Lower lobe of right lung (tissue), 2 donors: ENCODE measurements at regions not wholly inside any gene's neighbourhood (a gene's known extent, or its start where the extent isn't known, plus 50 kb on each side); places are given as distances from the start of the nearest gene placed in this dataset.
"Not testable (repeated sequence)": the region's sequence is repeated elsewhere in the genome, so short reads cannot be mapped to it uniquely, and the experiment has no call there.

ENCODE experiments used
- ATAC-seq, 2 donors: fragments of 200-7000 bp; cut with Tn5 transposase; one replicate each; pipeline ENCODE4 v1.9.1; 2020 to 2022; ENCODE audit warnings: mild to moderate bottlenecking in 2 of 2, moderate library complexity in 2 of 2
- DNase-seq: peaks from one replicate; pipeline ENCODE4 v3.0.0-alpha.2; 2020
- H3K27ac ChIP-seq: fragments of 200-600 bp; one replicate; pipeline ENCODE4 v1.8.0; 2022
- H3K27me3 ChIP-seq: fragments of 200-600 bp; one replicate; pipeline ENCODE4 v1.8.0; 2022; ENCODE audit warnings: low read depth
- H3K36me3 ChIP-seq: fragments of 200-600 bp; one replicate; pipeline ENCODE4 v1.8.0; 2022; ENCODE audit warnings: mild to moderate bottlenecking
- H3K4me1 ChIP-seq: fragments of 200-600 bp; one replicate; pipeline ENCODE4 v1.8.0; 2022
- H3K4me3 ChIP-seq: fragments of 200-600 bp; one replicate; pipeline ENCODE4 v1.8.0; 2022; ENCODE audit warnings: mild to moderate bottlenecking
- H3K9me3 ChIP-seq: fragments of 200-600 bp; one replicate; pipeline ENCODE4 v1.8.0; 2022
- CTCF ChIP-seq: fragments of 200-600 bp; IDR thresholded peaks from one replicate; pipeline ENCODE4 v1.8.0; 2022; ENCODE audit warnings: antibody characterized with exemption, mild to moderate bottlenecking
- intact Hi-C: fragments of 100-400 bp; cut with DNase I; formaldehyde crosslinking; loops from one replicate; pipeline ENCODE4 v1.11.0; 2022
- donor health status: DM: no; HTN: yes; CAD: no; lungs with severe emphysema.

- Histone ChIP-seq H3K27me3 (no peaks in the 10 kb centered on the region), H3K4me1 (no peaks in the 10 kb centered on the region), H3K36me3 (no peaks in the 10 kb centered on the region), H3K9me3 (no peaks in the 10 kb centered on the region), H3K4me3 (no peak overlapping the region), H3K27ac (no peak overlapping the region)
- intact Hi-C loops: no loop called here
- ATAC-seq (no peak), DNase-seq (no peak)
- TF ChIP-seq CTCF: no peak
Measured at GRCh38 chr1:5120559-5120958, 466.1 kb downstream of the AJAP1 start.

- no peaks in the 10 kb centered on the region for H3K36me3 ChIP-seq
- no peaks in the 10 kb centered on the region for H3K27me3 ChIP-seq
- no peak overlapping the region for H3K27ac ChIP-seq
- no peak overlapping the region for H3K4me3 ChIP-seq
- H3K4me1 ChIP-seq: no peaks in the 10 kb centered on the region
- intact Hi-C loops: no loop called here
- ATAC-seq: no peak
- DNase-seq: no peak
- no peak for TF ChIP-seq CTCF
- H3K9me3 ChIP-seq: no peaks in the 10 kb centered on the region
Measured at GRCh38 chr1:5119366-5120234, 465.2 kb downstream of the AJAP1 start.

GRCh38 chr1:5118771-5119170 lies 464.4 kb downstream of the AJAP1 start:
- intact Hi-C loops, DNase-seq, H3K27me3 ChIP-seq, H3K9me3 ChIP-seq, H3K36me3 ChIP-seq, H3K4me1 ChIP-seq, ATAC-seq, H3K4me3 ChIP-seq, H3K27ac ChIP-seq: not testable (repeated sequence)

GRCh38 chr1:5118292-5118691 lies 463.9 kb downstream of the AJAP1 start:
- H3K4me3 ChIP-seq, H3K4me1 ChIP-seq, ATAC-seq, H3K9me3 ChIP-seq, H3K27ac ChIP-seq, H3K36me3 ChIP-seq, H3K27me3 ChIP-seq, intact Hi-C loops, DNase-seq: not testable (repeated sequence)

GRCh38 chr1:5111581-5111980 lies 457.2 kb downstream of the AJAP1 start:
- no peak for DNase-seq
- Histone ChIP-seq H3K4me1 (no peaks in the 10 kb centered on the region), H3K4me3 (no peak overlapping the region), H3K27ac (no peak overlapping the region), H3K36me3 (no peaks in the 10 kb centered on the region), H3K9me3 (no peaks in the 10 kb centered on the region), H3K27me3 (no peaks in the 10 kb centered on the region)
- intact Hi-C loops: no loop called here
- ATAC-seq: no peak
- TF ChIP-seq CTCF: no peak

GRCh38 chr1:5110508-5110907 lies 456.1 kb downstream of the AJAP1 start:
- H3K27ac ChIP-seq: no peak overlapping the region
- no peak overlapping the region for H3K4me3 ChIP-seq
- no peaks in the 10 kb centered on the region for H3K9me3 ChIP-seq
- DNase-seq (no peak), ATAC-seq (no peak)
- H3K4me1 ChIP-seq: no peaks in the 10 kb centered on the region
- H3K36me3 ChIP-seq: no peaks in the 10 kb centered on the region
- TF ChIP-seq CTCF: no peak
- no peaks in the 10 kb centered on the region for H3K27me3 ChIP-seq
- intact Hi-C loops: no loop called here
